Endothelial cell of umbilical vein (primary cell): ENCODE measurements at regions not wholly inside any gene's neighbourhood (a gene's known extent, or its start where the extent isn't known, plus 50 kb on each side); places are given as distances from the start of the nearest gene placed in this dataset.

Experiments used
- BruUV-seq: library from RNA; stranded (reverse); fragments of 400-500 nt; replicated peaks from 2 replicates; lab custom pipeline; 2021; lab: Mats Ljungman, UMichigan
- CTCF ChIA-PET: fragments of 300-600, 350-600 bp; sonication (Branson Sonifier 250); formaldehyde crosslinking; loops from one replicate; lab custom pipeline; 2021; ENCODE audit warnings: antibody characterized with exemption, inconsistent platforms; lab: Charles Lee
- POLR2A ChIA-PET: fragments of 300-600, 350-600 bp; sonication (Branson Sonifier 250); formaldehyde crosslinking; loops from one replicate; lab custom pipeline; 2021; ENCODE audit warnings: antibody characterized with exemption, inconsistent platforms; lab: Charles Lee
- DNase-seq: peaks from one replicate; pipeline ENCODE4 v3.0.0-alpha.2; 2011; ENCODE audit warnings: low read depth, low spot score
- FAIRE-seq: peaks from 2 replicates; lab custom pipeline; 2011; peaks lifted over from hg19 to GRCh38; lab: Jason Lieb, UNC
- H2AFZ ChIP-seq: 2 replicates; pipeline ENCODE4 v1.6.0; 2012; ENCODE audit warnings: low read depth, low read length, control low read depth, inconsistent platforms
- H3K27ac ChIP-seq: 2 replicates; pipeline ENCODE4 v1.5.1; 2011; ENCODE audit warnings: low read depth, mild to moderate bottlenecking, control low read depth, low read length, moderate library complexity; ENCODE audit not compliant: insufficient read depth
- H3K27me3 ChIP-seq, 2 experiments: 2 replicates each; pipeline versions ENCODE4 v1.6.0 to v1.6.1; 2011; ENCODE audit warnings: low read length in 2 of 2, mixed read lengths in 1 of 2; ENCODE audit not compliant: control insufficient read depth in 2 of 2, insufficient read depth in 2 of 2
- H3K36me3 ChIP-seq, 2 experiments: 2 replicates in 1 of 2; 3 replicates in 1 of 2; pipeline ENCODE4 v1.5.1; 2011; ENCODE audit warnings: low read length in 2 of 2, mild to moderate bottlenecking in 1 of 2, moderate library complexity in 1 of 2; ENCODE audit not compliant: control insufficient read depth in 2 of 2, insufficient read depth in 2 of 2; ENCODE audit errors: extremely low read depth in 1 of 2
- H3K4me1 ChIP-seq: 3 replicates; pipeline ENCODE4 v1.5.1; 2011; ENCODE audit warnings: mild to moderate bottlenecking, low read length; ENCODE audit not compliant: control insufficient read depth, insufficient read depth; ENCODE audit errors: extremely low read depth
- H3K4me2 ChIP-seq: 2 replicates; pipeline ENCODE4 v1.6.1; 2011; ENCODE audit warnings: low read length, control low read depth, mixed read lengths; ENCODE audit not compliant: insufficient read depth
- H3K4me3 ChIP-seq, 3 experiments: fragments of 200-600 bp in 1 of 3; sonication (generic), shearing (Covaris generic) in 1 of 3; replicated peaks in 1 of 3; 2 replicates each; pipeline ENCODE4 v1.5.1; 2011 to 2016; ENCODE audit warnings: control low read depth in 3 of 3, low read length in 3 of 3, mild to moderate bottlenecking in 2 of 3, inconsistent platforms in 1 of 3, low read depth in 1 of 3, moderate library complexity in 1 of 3; ENCODE audit not compliant: insufficient read depth in 1 of 3
- H3K79me2 ChIP-seq: 2 replicates; pipeline ENCODE4 v1.6.0; 2012; ENCODE audit warnings: low read length, inconsistent platforms; ENCODE audit not compliant: control insufficient read depth, insufficient read depth
- H3K9ac ChIP-seq: replicated peaks from 2 replicates; pipeline ENCODE3; 2011; ENCODE audit warnings: low read length, control low read depth; ENCODE audit not compliant: insufficient read depth; ENCODE audit errors: extremely low read depth
- H3K9me1 ChIP-seq: replicated peaks from 3 replicates; pipeline ENCODE4 v1.6.0; 2011; ENCODE audit warnings: mild to moderate bottlenecking, low read length; ENCODE audit not compliant: control insufficient read depth, insufficient read depth; ENCODE audit errors: extremely low read depth
- H3K9me3 ChIP-seq: replicated peaks from 2 replicates; pipeline ENCODE4 v1.5.1; 2012; ENCODE audit warnings: low read length, inconsistent platforms; ENCODE audit not compliant: control insufficient read depth, insufficient read depth
- H4K20me1 ChIP-seq: replicated peaks from 2 replicates; pipeline ENCODE3; 2011; ENCODE audit warnings: mild to moderate bottlenecking, low read length; ENCODE audit not compliant: control insufficient read depth, insufficient read depth; ENCODE audit errors: extremely low read depth
- CTCF ChIP-seq, 2 donors: IDR thresholded peaks; 1 replicate in 1 of 2; 2 replicates in 1 of 2; pipeline ENCODE4 v1.5.1; 2011; ENCODE audit warnings: low read length in 2 of 2, mild to moderate bottlenecking in 2 of 2, moderate library complexity in 2 of 2, control low read depth in 1 of 2, inconsistent platforms in 1 of 2, low read depth in 1 of 2; ENCODE audit not compliant: insufficient read depth in 1 of 2; ENCODE audit errors: extremely low read depth in 1 of 2
- EZH2 ChIP-seq: IDR thresholded peaks from 2 replicates; pipeline ENCODE4 v1.6.1; 2012; ENCODE audit warnings: borderline replicate concordance, low read depth, mild to moderate bottlenecking, moderate library complexity, low read length, inconsistent platforms; ENCODE audit not compliant: severe bottlenecking
- FOS ChIP-seq: IDR thresholded peaks from 2 replicates; pipeline ENCODE4 v1.6.1; 2011; ENCODE audit warnings: mild to moderate bottlenecking, low read length, moderate library complexity, borderline replicate concordance; ENCODE audit not compliant: insufficient read depth
- GATA2 ChIP-seq: IDR thresholded peaks from 2 replicates; pipeline ENCODE4 v1.7.0; 2011; ENCODE audit warnings: low read depth, mild to moderate bottlenecking, moderate library complexity, mixed read lengths, low read length; ENCODE audit not compliant: insufficient read length, insufficient read depth
- JUN ChIP-seq: IDR thresholded peaks from 2 replicates; pipeline ENCODE4 v1.6.1; 2011; ENCODE audit warnings: borderline replicate concordance, low read depth; ENCODE audit not compliant: insufficient read length, insufficient read depth
- MAX ChIP-seq: IDR thresholded peaks from 2 replicates; pipeline ENCODE4 v1.6.1; 2011; ENCODE audit not compliant: insufficient read depth, insufficient read length
- MYC ChIP-seq: IDR thresholded peaks from one replicate; pipeline ENCODE4 v1.6.1; 2011; ENCODE audit warnings: mild to moderate bottlenecking, low read depth, low read length
- POLR2A ChIP-seq: IDR thresholded peaks from 2 replicates; pipeline ENCODE4 v1.6.1; 2012; ENCODE audit warnings: low read depth, mild to moderate bottlenecking, control low read depth, low read length
- POLR2AphosphoS5 ChIP-seq: IDR thresholded peaks from 2 replicates; pipeline ENCODE4 v1.6.1; 2012; ENCODE audit warnings: low read depth, mild to moderate bottlenecking, control low read depth, low read length, moderate library complexity; ENCODE audit not compliant: insufficient read depth
- dilution Hi-C: fragments of 300-500 bp; cut with MboI; formaldehyde crosslinking; loops from one replicate; pipeline ENCODE4 v1.15.0; 2019; ENCODE audit warnings: low sequenced_read_pairs; ENCODE audit not compliant: extremely low pct_ligation_motif_present
- intact Hi-C: fragments of 100-400 bp; cut with micrococcal nuclease; formaldehyde crosslinking; loops from one replicate; pipeline ENCODE4 v1.10.0; 2022

- ChIA-PET POLR2A (no interaction called here), CTCF (no interaction called here)
- no peak for TF ChIP-seq MYC
- no peak for TF ChIP-seq GATA2
- no peak for TF ChIP-seq POLR2AphosphoS5
- TF ChIP-seq EZH2 = no peak
- TF ChIP-seq FOS = no peak
- no peak for TF ChIP-seq POLR2A
- no peak for TF ChIP-seq CTCF (IDR thresholded peaks at IDR 0.05; ENCODE audit: extremely low read depth in 1 of 2, insufficient read depth in 1 of 2, low read depth in 1 of 2, low read length in 2 of 2)
- TF ChIP-seq JUN = no peak
- TF ChIP-seq MAX = no peak
- dilution Hi-C loops (no loop called here), intact Hi-C loops (no loop called here)
- Histone ChIP-seq H3K9ac (no peak overlapping the region), H4K20me1 (no peaks in the 10 kb centered on the region), H3K4me3 (no peak overlapping the region), H3K9me3 (no peaks in the 10 kb centered on the region), H3K27ac (no peak overlapping the region), H3K4me1 (no peaks in the 10 kb centered on the region), H3K79me2 (no peaks in the 10 kb centered on the region), H3K4me2 (no peak overlapping the region), H3K9me1 (no peaks in the 10 kb centered on the region), H2AFZ (no peak overlapping the region), H3K27me3 (peaks cover 2% of the 10 kb centered on the region in 2 experiments), H3K36me3 (no peaks in the 10 kb centered on the region)
- no peak for DNase-seq
- BruUV-seq = no TSS peak
- FAIRE-seq = no peak
Measured at GRCh38 chr1:230008721-230009120, 58.3 kb upstream of the GALNT2 start.
